Bronchial epithelial cell (primary cell): ENCODE measurements at regions not wholly inside any gene's neighbourhood (a gene's known extent, or its start where the extent isn't known, plus 50 kb on each side); places are given as distances from the start of the nearest gene placed in this dataset.

Experiments used
- DNase-seq: peaks from one replicate; pipeline ENCODE4 v3.0.0-alpha.2; 2010; ENCODE audit warnings: low read depth
- FAIRE-seq: peaks from 2 replicates; lab custom pipeline; 2011; peaks lifted over from hg19 to GRCh38; lab: Jason Lieb, UNC
- H3K27me3 ChIP-seq: 2 replicates; pipeline ENCODE4 v1.5.1; 2011; ENCODE audit warnings: low read length; ENCODE audit not compliant: control insufficient read depth, insufficient read depth
- H3K36me3 ChIP-seq: 2 replicates; pipeline ENCODE4 v1.5.1; 2011; ENCODE audit warnings: low read length; ENCODE audit not compliant: control insufficient read depth, insufficient read depth
- H3K4me3 ChIP-seq: 2 replicates; pipeline ENCODE4 v1.5.1; 2011; ENCODE audit warnings: mild to moderate bottlenecking, low read depth, low read length, control low read depth
- CTCF ChIP-seq: IDR thresholded peaks from 2 replicates; pipeline ENCODE4 v1.5.1; 2011; ENCODE audit warnings: mild to moderate bottlenecking, moderate library complexity, low read length, control low read depth, inconsistent platforms; ENCODE audit not compliant: insufficient read depth, severe bottlenecking

GRCh38 chr1:164177118-164177517 is 381.9 kb upstream of the PBX1 start:
- DNase-seq (no peak), FAIRE-seq (no peak)
- Histone ChIP-seq H3K36me3 (no peaks in the 10 kb centered on the region), H3K4me3 (no peak overlapping the region), H3K27me3 (no peaks in the 10 kb centered on the region)
- TF ChIP-seq CTCF, result no peak

- no peak overlapping the region for H3K4me3 ChIP-seq
- no peaks in the 10 kb centered on the region for H3K36me3 ChIP-seq
- H3K27me3 ChIP-seq, result no peaks in the 10 kb centered on the region
- DNase-seq, result peak; percentile 42
- no peak for FAIRE-seq
- no peak for TF ChIP-seq CTCF
Measured at GRCh38 chr1:164180824-164181223, 378.2 kb upstream of the PBX1 start.

GRCh38 chr1:164183854-164184635 is 374.9 kb upstream of the PBX1 start:
- TF ChIP-seq CTCF, result no peak
- FAIRE-seq, result no peak
- no peaks in the 10 kb centered on the region for H3K27me3 ChIP-seq
- H3K4me3 ChIP-seq, result no peak overlapping the region
- peak; percentile 66 for DNase-seq
- no peaks in the 10 kb centered on the region for H3K36me3 ChIP-seq

- TF ChIP-seq CTCF, result no peak
- FAIRE-seq, result no peak
- H3K27me3 ChIP-seq, result no peaks in the 10 kb centered on the region
- no peaks in the 10 kb centered on the region for H3K36me3 ChIP-seq
- no peak overlapping the region for H3K4me3 ChIP-seq
- no peak for DNase-seq
Measured at GRCh38 chr1:164186881-164187280, 372.1 kb upstream of the PBX1 start.

GRCh38 chr1:164188497-164188896 is 370.5 kb upstream of the PBX1 start:
- no peak for TF ChIP-seq CTCF
- DNase-seq, result no peak
- no peak overlapping the region for H3K4me3 ChIP-seq
- H3K36me3 ChIP-seq, result no peaks in the 10 kb centered on the region
- FAIRE-seq, result no peak
- no peaks in the 10 kb centered on the region for H3K27me3 ChIP-seq

GRCh38 chr1:164191191-164191590 is 367.8 kb upstream of the PBX1 start:
- no peak for TF ChIP-seq CTCF
- no peak for FAIRE-seq

More at GRCh38 chr1:164191191-164191590, 367.8 kb upstream of the PBX1 start:
- DNase-seq, result no peak
- H3K4me3 ChIP-seq, result no peak overlapping the region
- no peaks in the 10 kb centered on the region for H3K36me3 ChIP-seq
- no peaks in the 10 kb centered on the region for H3K27me3 ChIP-seq
